A549 (cell line): ENCODE measurements at regions not wholly inside any gene's neighbourhood (a gene's known extent, or its start where the extent isn't known, plus 50 kb on each side); places are given as distances from the start of the nearest gene placed in this dataset.

Source experiments
- ATAC-seq, 2 experiments: fragments of 200-7000 bp in 1 of 2; fragments of >200 bp in 1 of 2; cut with Nextera tagmentation in 1 of 2; cut with Tn5 transposase in 1 of 2; 3 replicates each; pipeline versions ENCODE4 v1.8.0 to v1.9.1; 2018 to 2020; ENCODE audit warnings: mild to moderate bottlenecking in 1 of 2, moderate library complexity in 1 of 2
- CTCF ChIA-PET: fragments of 300-600 bp; sonication (Branson Sonifier 250); formaldehyde crosslinking; extraction: SDS; loops from one replicate; lab custom pipeline; 2021; ENCODE audit warnings: antibody characterized with exemption, inconsistent platforms; lab: Yijun Ruan, JAX
- POLR2A ChIA-PET: fragments of 350-600 bp; formaldehyde crosslinking; extraction: SDS; loops from one replicate; lab custom pipeline; 2021; ENCODE audit warnings: antibody characterized with exemption, inconsistent platforms; lab: Yijun Ruan, JAX
- DNase-seq, 2 experiments: peaks; one replicate each; pipeline versions ENCODE4 v3.0.0 to v3.0.0-alpha.2; 2011 to 2016; ENCODE audit warnings: low read depth in 1 of 2, low spot score in 1 of 2
- FAIRE-seq: peaks from 2 replicates; lab custom pipeline; 2011; peaks lifted over from hg19 to GRCh38; lab: Jason Lieb, UNC
- H3K27ac ChIP-seq, 2 experiments: fragments of >200 bp; sonication (Bioruptor Twin); formaldehyde crosslinking; 3 replicates each; pipeline ENCODE4 v1.5.1; 2016 to 2017
- H3K4me1 ChIP-seq: fragments of >200 bp; sonication (Bioruptor Twin); formaldehyde crosslinking; 3 replicates; pipeline ENCODE4 v1.6.1; 2016
- H3K4me2 ChIP-seq: fragments of >200 bp; sonication (Bioruptor Twin); formaldehyde crosslinking; 3 replicates; pipeline ENCODE4 v1.6.1; 2016
- H3K4me3 ChIP-seq: fragments of >200 bp; sonication (Bioruptor Twin); formaldehyde crosslinking; 3 replicates; pipeline ENCODE4 v1.5.1; 2016
- H3K9me3 ChIP-seq: fragments of >200 bp; sonication (Bioruptor Twin); formaldehyde crosslinking; 3 replicates; pipeline ENCODE4 v1.6.1; 2016
- CHD4 ChIP-seq: fragments of 200-600 bp; sonication (generic); IDR thresholded peaks from 2 replicates; pipeline ENCODE4 v1.6.1; 2016; ENCODE audit warnings: antibody characterized with exemption, mild to moderate bottlenecking, borderline replicate concordance
- EHMT2 ChIP-seq: fragments of 200-600 bp; sonication (generic); IDR thresholded peaks from 2 replicates; pipeline ENCODE4 v1.6.1; 2016; ENCODE audit warnings: antibody characterized with exemption, low read depth, mild to moderate bottlenecking, moderate library complexity
- EP300 ChIP-seq, 2 experiments: fragments of >200 bp; sonication (Bioruptor Twin); formaldehyde crosslinking; IDR thresholded peaks; 2 replicates in 1 of 2; 3 replicates in 1 of 2; pipeline ENCODE4 v1.6.1; 2016 to 2017
- ESRRA ChIP-seq: fragments of 150-350 bp; IDR thresholded peaks from 2 replicates; pipeline ENCODE4 v1.6.1; 2014; ENCODE audit warnings: mild to moderate bottlenecking, low read length, borderline replicate concordance
- FOSL2 ChIP-seq, 2 experiments: fragments of 450-650 bp in 1 of 2; fragments of >200 bp in 1 of 2; sonication (Bioruptor Twin) in 1 of 2; formaldehyde crosslinking; IDR thresholded peaks; 2 replicates each; pipeline versions ENCODE4 v1.5.0 to v1.6.1; 2016 to 2020; ENCODE audit warnings: mild to moderate bottlenecking in 1 of 2, moderate library complexity in 1 of 2
- FOXS1 ChIP-seq: fragments of 250-450 bp; sonication (Bioruptor Pico); IDR thresholded peaks from 2 replicates; pipeline ENCODE4 v1.5.0; 2020; ENCODE audit warnings: mild to moderate bottlenecking, moderate library complexity
- GATA3 ChIP-seq: IDR thresholded peaks from 2 replicates; pipeline ENCODE4 v1.6.1; 2012; ENCODE audit warnings: borderline replicate concordance
- HDAC2 ChIP-seq: fragments of 200-600 bp; sonication (generic); IDR thresholded peaks from 2 replicates; pipeline ENCODE4 v1.6.1; 2016
- HEYL ChIP-seq: fragments of 250-450 bp; sonication (Bioruptor Pico); IDR thresholded peaks from 2 replicates; pipeline ENCODE4 v1.8.0; 2021; ENCODE audit warnings: mild to moderate bottlenecking, moderate library complexity
- HOXB13 ChIP-seq: fragments of 250-450 bp; sonication (Bioruptor Pico); IDR thresholded peaks from 2 replicates; pipeline ENCODE4 v1.5.0; 2020; ENCODE audit warnings: low read depth, mild to moderate bottlenecking, moderate library complexity
- HOXB5 ChIP-seq: fragments of 250-450 bp; sonication (Bioruptor Pico); IDR thresholded peaks from 2 replicates; pipeline ENCODE4 v1.5.0; 2020; ENCODE audit warnings: mild to moderate bottlenecking, moderate library complexity
- JUNB ChIP-seq: fragments of >200 bp; sonication (Bioruptor Twin); formaldehyde crosslinking; IDR thresholded peaks from 2 replicates; pipeline ENCODE4 v1.6.1; 2016
- KDM5A ChIP-seq: fragments of 200-600 bp; sonication (generic); IDR thresholded peaks from 2 replicates; pipeline ENCODE4 v1.6.1; 2016; ENCODE audit warnings: antibody characterized with exemption, mild to moderate bottlenecking
- MYC ChIP-seq: IDR thresholded peaks from 2 replicates; pipeline ENCODE4 v1.6.1; 2012; ENCODE audit warnings: mild to moderate bottlenecking, inconsistent platforms, low read length, improper control_type of control experiment, borderline replicate concordance
- POLR2A ChIP-seq: IDR thresholded peaks from 2 replicates; pipeline ENCODE4 v1.6.1; 2012; ENCODE audit warnings: mild to moderate bottlenecking, low read length
- RFX5 ChIP-seq: fragments of 450-650 bp; IDR thresholded peaks from 2 replicates; pipeline ENCODE4 v1.7.1; 2014; ENCODE audit warnings: antibody characterized with exemption, mild to moderate bottlenecking, moderate library complexity
- SREBF2 ChIP-seq: fragments of 450-650 bp; IDR thresholded peaks from 2 replicates; pipeline ENCODE4 v1.6.1; 2014; ENCODE audit warnings: mild to moderate bottlenecking, moderate library complexity
- TP53 ChIP-seq: fragments of 250-450 bp; sonication (Bioruptor Pico); IDR thresholded peaks from 2 replicates; pipeline ENCODE4 v1.5.0; 2021; ENCODE audit warnings: mild to moderate bottlenecking, moderate library complexity
- ZC3H11A ChIP-seq: fragments of 450-650 bp; IDR thresholded peaks from 2 replicates; pipeline ENCODE4 v1.6.1; 2014; ENCODE audit warnings: antibody characterized with exemption, mild to moderate bottlenecking
- ZNF302 ChIP-seq: fragments of 250-450 bp; sonication (Bioruptor Pico); IDR thresholded peaks from 2 replicates; pipeline ENCODE4 v1.9.0; 2021; ENCODE audit warnings: inconsistent platforms, mild to moderate bottlenecking, moderate library complexity
- WGBS: methylation state at CpG from one replicate; pipeline ENCODE4 v1.1.6; 2017; ENCODE audit errors: missing lambda C conversion rate; 5-methylcytosine and 5-hydroxymethylcytosine counted together
- TF ChIP-seq, protein P1 (sequence below): fragments of 250-450 bp; sonication (Bioruptor Pico); IDR thresholded peaks from 2 replicates; pipeline ENCODE4 v1.5.0; 2020; ENCODE audit warnings: low read depth, mild to moderate bottlenecking, moderate library complexity
- TF ChIP-seq, protein P2 (sequence below): fragments of >200 bp; sonication (Bioruptor Twin); formaldehyde crosslinking; IDR thresholded peaks from 2 replicates; pipeline ENCODE4 v1.6.1; 2016
- TF ChIP-seq, protein P3 (sequence below): IDR thresholded peaks from 2 replicates; pipeline ENCODE4 v1.6.1; 2012; ENCODE audit warnings: low read depth, borderline replicate concordance
- TF ChIP-seq, protein P4 (sequence below): IDR thresholded peaks from 2 replicates; pipeline ENCODE4 v1.6.1; 2012

DNA sequence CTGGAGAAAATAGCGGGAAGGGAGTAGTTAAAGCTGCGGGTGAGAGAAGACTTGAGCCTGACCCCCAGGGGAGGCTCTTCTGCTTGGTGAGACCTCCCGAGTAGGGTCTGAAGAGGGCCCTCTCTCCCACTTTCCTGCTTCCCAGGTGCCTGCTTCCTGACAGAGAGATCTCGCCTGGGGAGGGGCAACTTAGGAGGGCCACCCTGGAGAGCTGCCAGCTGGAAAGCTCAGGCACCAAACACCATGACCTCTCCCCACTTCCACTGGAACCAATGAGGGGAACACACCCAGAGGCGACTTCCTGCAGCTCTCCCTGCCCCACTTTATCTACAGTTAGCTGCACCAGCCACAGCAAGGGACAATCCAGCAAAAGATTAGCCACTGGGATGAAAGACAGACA is 208.0 kb downstream of the TBXT start (continued):
- no peak for TF ChIP-seq HOXB5 (CRISPR knock-in tag)
- no peak for TF ChIP-seq GATA3
- TF ChIP-seq, protein P1, sequence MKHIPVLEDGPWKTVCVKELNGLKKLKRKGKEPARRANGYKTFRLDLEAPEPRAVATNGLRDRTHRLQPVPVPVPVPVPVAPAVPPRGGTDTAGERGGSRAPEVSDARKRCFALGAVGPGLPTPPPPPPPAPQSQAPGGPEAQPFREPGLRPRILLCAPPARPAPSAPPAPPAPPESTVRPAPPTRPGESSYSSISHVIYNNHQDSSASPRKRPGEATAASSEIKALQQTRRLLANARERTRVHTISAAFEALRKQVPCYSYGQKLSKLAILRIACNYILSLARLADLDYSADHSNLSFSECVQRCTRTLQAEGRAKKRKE (CRISPR knock-in tag), result no peak
- TF ChIP-seq, protein P2, sequence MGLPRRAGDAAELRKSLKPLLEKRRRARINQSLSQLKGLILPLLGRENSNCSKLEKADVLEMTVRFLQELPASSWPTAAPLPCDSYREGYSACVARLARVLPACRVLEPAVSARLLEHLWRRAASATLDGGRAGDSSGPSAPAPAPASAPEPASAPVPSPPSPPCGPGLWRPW, result no peak

DNA sequence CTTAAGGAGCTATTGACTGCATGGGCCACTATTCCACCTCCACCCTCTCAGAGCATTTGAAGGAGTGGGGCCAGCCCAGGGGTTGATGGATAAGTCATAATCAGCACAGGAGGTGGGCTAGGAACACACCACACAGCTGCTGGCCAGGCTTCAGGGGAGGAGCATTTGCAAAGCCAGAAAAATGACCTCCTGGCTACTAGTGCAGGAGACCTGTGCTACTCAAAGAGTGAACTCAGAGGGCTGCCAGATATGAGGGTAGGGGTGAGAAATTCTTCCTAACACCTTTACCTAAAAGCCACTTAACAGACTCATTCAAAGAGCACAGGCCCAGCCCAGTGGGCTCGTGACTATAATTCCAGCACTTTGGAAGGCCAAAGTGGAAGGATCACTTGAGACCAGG is 210.8 kb downstream of the TBXT start:
- DNase-seq (no peak), FAIRE-seq (no peak), ATAC-seq (no peak)
- CTCF ChIA-PET, result interaction anchor here (1.0 kb wide), 1 partner anchor 149 kb away, joined by 3 read pairs; no protein-coding TSS in a partner anchor
- Histone ChIP-seq H3K9me3 (no peaks in the 10 kb centered on the region), H3K4me3 (no peak overlapping the region), H3K4me2 (no peak overlapping the region), H3K4me1 (peaks cover 77% of the 10 kb centered on the region), H3K27ac (peak overlapping the region in 1 of 2 experiments; percentile 28; a peak in 1 of 6 replicates)
- TF ChIP-seq MYC (no peak), FOXS1 (no peak), ZC3H11A (no peak)
- POLR2A ChIA-PET, result no interaction called here
- 86% methylated on average over 1 of the region's 1 CpG for WGBS

DNA sequence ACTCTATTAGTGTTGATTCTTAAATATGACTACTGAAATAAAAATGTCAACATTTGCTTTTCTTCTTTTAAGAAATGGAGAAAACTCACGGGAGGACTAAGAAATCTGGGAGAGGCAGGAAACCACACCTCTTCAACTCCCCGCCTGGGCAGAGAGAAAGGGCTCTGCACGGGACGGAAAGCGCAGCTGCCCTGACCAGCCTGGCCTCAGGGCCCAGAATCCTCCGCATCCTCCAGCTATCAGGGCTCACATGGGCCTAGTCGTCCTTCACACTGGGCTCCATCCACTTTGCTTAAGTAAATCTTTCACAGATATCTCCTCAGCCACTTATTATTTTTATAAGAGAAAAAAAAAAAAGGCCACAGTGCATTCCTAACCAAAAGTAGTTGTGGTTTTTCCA is 215.1 kb downstream of the TBXT start:
- TF ChIP-seq HOXB13 (CRISPR knock-in tag) (no peak), HOXB5 (CRISPR knock-in tag) (no peak), FOSL2 (IDR thresholded peaks at IDR 0.05) (no peak), FOSL2 (CRISPR knock-in tag; IDR thresholded peaks at IDR 0.05) (no peak), SREBF2 (no peak), ZNF302 (no peak), EP300 (IDR thresholded peaks at IDR 0.05) (no peak), JUNB (no peak)
- TF ChIP-seq, protein P3, sequence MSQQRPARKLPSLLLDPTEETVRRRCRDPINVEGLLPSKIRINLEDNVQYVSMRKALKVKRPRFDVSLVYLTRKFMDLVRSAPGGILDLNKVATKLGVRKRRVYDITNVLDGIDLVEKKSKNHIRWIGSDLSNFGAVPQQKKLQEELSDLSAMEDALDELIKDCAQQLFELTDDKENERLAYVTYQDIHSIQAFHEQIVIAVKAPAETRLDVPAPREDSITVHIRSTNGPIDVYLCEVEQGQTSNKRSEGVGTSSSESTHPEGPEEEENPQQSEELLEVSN, result no peak
- no peak for DNase-seq
- ChIA-PET CTCF (interaction anchor here (1.5 kb wide), 1 partner anchor 145 kb away, joined by 6 read pairs; no protein-coding TSS in a partner anchor), POLR2A (no interaction called here)
- no peak overlapping the region; a peak in 1 of 6 replicates for H3K27ac ChIP-seq
- no peak overlapping the region for H3K4me3 ChIP-seq
- 0 out of 3 replicates have a peak overlapping the region, but pooled peaks have one; percentile 10 for H3K4me2 ChIP-seq
- 69% methylated on average over 7 of the region's 7 CpGs for WGBS
- FAIRE-seq, result no peak
- H3K4me1 ChIP-seq, result peaks cover 60% of the 10 kb centered on the region
- ATAC-seq, result peak in 1 of 2 experiments; percentile 17; a peak in 2 of 6 replicates
- no peaks in the 10 kb centered on the region for H3K9me3 ChIP-seq

DNA sequence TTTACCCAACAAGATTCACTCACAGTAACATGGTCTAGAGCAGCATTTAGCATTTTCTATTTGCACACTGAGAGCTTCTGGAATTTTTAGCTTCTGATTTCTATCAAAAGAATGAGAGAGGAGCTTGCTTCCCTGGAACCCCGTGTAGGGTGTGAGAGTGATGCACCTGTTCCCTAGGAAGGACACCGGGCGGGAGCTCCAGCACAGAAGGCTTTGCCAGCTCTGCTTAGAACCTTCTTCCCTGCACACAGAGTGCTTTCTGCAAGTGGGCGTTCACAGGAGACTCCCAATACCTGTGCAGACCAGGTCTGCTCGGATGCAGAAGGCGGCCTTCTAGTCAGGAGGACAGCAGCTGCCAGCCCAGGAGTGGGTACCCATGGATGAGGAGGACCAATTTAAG is 217.3 kb downstream of the TBXT start:
- Histone ChIP-seq H3K4me2 (no peak overlapping the region), H3K9me3 (no peaks in the 10 kb centered on the region), H3K4me3 (no peak overlapping the region), H3K4me1 (peaks cover 47% of the 10 kb centered on the region), H3K27ac (0 out of 6 replicates have a peak overlapping the region, but pooled peaks of 1 of the 2 experiments have one; percentile 20)
- ATAC-seq, result peak; percentile 22 to 25; a peak in 3 of 6 replicates
- ChIA-PET POLR2A (no interaction called here), CTCF (interaction anchor here (2.2 kb wide), 1 partner anchor 148 kb away, joined by 12 read pairs; no protein-coding TSS in a partner anchor)
- TF ChIP-seq HOXB5 (CRISPR knock-in tag), result no peak
- TF ChIP-seq, protein P4, sequence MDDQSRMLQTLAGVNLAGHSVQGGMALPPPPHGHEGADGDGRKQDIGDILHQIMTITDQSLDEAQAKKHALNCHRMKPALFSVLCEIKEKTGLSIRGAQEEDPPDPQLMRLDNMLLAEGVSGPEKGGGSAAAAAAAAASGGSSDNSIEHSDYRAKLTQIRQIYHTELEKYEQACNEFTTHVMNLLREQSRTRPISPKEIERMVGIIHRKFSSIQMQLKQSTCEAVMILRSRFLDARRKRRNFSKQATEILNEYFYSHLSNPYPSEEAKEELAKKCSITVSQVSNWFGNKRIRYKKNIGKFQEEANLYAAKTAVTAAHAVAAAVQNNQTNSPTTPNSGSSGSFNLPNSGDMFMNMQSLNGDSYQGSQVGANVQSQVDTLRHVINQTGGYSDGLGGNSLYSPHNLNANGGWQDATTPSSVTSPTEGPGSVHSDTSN, result no peak
- WGBS, result 73% methylated on average over 4 of the region's 6 CpGs
- DNase-seq, result no peak
- no peak for FAIRE-seq

DNA sequence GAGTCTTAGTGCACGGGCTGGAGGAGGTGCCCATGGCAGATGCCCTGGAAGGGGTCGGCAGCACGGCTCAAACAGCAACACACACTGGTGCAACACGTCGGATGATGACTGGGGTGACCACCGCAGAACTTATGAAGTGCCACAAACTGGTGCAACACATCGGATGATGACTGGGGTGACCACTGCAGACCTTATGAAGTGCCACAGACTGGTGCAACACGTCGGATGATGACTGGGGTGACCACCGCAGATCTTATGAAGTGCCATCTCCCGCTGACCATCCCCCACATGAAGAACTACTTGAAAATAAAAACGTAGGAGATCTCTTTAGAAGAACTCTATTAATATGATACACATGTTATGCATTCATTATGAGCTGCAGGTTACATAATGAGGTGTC is 218.3 kb downstream of the TBXT start:
- 89% methylated on average over 12 of the region's 12 CpGs for WGBS
- DNase-seq, result no peak
- ATAC-seq, result no peak
- no peak overlapping the region for H3K27ac ChIP-seq
- ChIA-PET POLR2A (no interaction called here), CTCF (interaction anchor here (1.4 to 2.2 kb wide), 2 partner anchors 64 to 149 kb away, joined by 3 to 12 read pairs; no protein-coding TSS in a partner anchor)
- no peak for FAIRE-seq
- H3K9me3 ChIP-seq, result no peaks in the 10 kb centered on the region
- peaks cover 39% of the 10 kb centered on the region for H3K4me1 ChIP-seq
- H3K4me2 ChIP-seq, result no peak overlapping the region
- TF ChIP-seq SREBF2 (no peak), CHD4 (no peak), TP53 (no peak), RFX5 (no peak), HEYL (CRISPR knock-in tag) (no peak), ESRRA (no peak), EHMT2 (no peak), KDM5A (no peak), HDAC2 (no peak), POLR2A (no peak)
- TF ChIP-seq, protein P3, result no peak
- no peak overlapping the region for H3K4me3 ChIP-seq
